ENCODE measurements at regions not wholly inside any gene's neighbourhood (a gene's known extent, or its start where the extent isn't known, plus 50 kb on each side); places are given as distances from the start of the nearest gene placed in this dataset.
"Not testable (repeated sequence)": the region's sequence is repeated elsewhere in the genome, so short reads cannot be mapped to it uniquely, and the experiment has no call there.

GRCh38 chr21:9361615-9362014, 1159.8 kb upstream of the TPTE start:
- H3K4me3 ChIP-seq (ENCODE audit: low read length); H3K36me3 ChIP-seq (ENCODE audit: insufficient read depth, low read length); CTCF ChIA-PET; H3K27ac ChIP-seq (ENCODE audit: low read depth, low read length); H3K36me3 Mint-ChIP-seq; H3K4me1 Mint-ChIP-seq; DNase-seq; H3K9me3 Mint-ChIP-seq; POLR2A ChIA-PET; H3K27me3 Mint-ChIP-seq; H3K4me1 ChIP-seq (ENCODE audit: insufficient read depth, low read length); H3K27ac Mint-ChIP-seq; H3K27me3 ChIP-seq (ENCODE audit: insufficient read depth, low read length, poor library complexity, severe bottlenecking); H3K9me3 ChIP-seq (ENCODE audit: low read length); H3K4me3 Mint-ChIP-seq: not testable (repeated sequence)

DNA sequence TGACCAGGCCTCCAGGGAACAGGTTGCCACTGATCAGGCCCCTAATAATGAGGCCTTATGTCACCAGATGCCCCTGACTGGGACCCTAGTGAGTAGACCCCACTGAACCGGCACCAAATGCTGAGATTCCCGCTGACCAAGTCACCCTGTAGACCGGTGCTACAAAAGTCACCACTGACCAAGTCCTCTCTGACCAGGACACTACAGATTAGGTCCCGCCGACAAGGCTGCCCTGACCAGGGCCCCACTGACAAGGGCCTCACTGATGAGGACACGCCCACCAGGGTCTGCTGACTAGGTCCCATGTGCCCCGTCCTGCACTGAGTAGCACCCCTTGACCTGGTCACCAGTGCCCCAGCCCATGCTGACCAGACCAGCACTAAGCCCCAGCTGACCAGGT, 1159.1 kb upstream of the TPTE start:
- H3K4me3 ChIP-seq (ENCODE audit: low read length); H3K4me1 Mint-ChIP-seq; H3K36me3 Mint-ChIP-seq; H3K4me3 Mint-ChIP-seq; H3K27me3 Mint-ChIP-seq; H3K36me3 ChIP-seq (ENCODE audit: insufficient read depth, low read length); H3K9me3 ChIP-seq (ENCODE audit: low read length); H3K4me1 ChIP-seq (ENCODE audit: insufficient read depth, low read length); CTCF ChIA-PET; POLR2A ChIA-PET; H3K27me3 ChIP-seq (ENCODE audit: insufficient read depth, low read length, poor library complexity, severe bottlenecking); H3K27ac Mint-ChIP-seq; H3K27ac ChIP-seq (ENCODE audit: low read depth, low read length); H3K9me3 Mint-ChIP-seq: not testable (repeated sequence)
- DNase-seq = peak in 1 of 5 donors; percentile 37

DNA sequence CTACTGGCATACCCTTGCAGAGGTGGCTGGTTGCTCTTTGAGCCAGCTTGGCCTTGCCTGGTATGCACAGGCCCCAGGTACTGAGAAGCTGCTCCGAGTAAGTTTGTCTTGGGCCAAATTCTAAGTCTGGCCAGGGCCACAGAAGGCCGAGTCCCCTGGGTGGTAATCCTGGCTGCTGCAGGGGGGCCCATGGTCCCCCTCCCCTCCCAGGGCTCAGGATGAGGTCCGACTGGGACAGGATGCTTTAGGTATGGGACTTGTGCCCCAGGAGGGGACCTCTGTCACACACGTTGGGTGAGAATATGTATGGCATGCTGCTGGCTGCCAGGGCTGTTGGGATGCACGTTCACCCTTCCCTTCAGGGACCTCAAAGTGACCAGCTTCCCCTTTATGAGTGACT, 1155.6 kb upstream of the TPTE start:
- H3K27ac ChIP-seq (ENCODE audit: low read depth, low read length); H3K9me3 Mint-ChIP-seq; H3K27ac Mint-ChIP-seq; POLR2A ChIA-PET; H3K4me3 Mint-ChIP-seq; H3K36me3 Mint-ChIP-seq; H3K36me3 ChIP-seq (ENCODE audit: insufficient read depth, low read length); H3K27me3 ChIP-seq (ENCODE audit: insufficient read depth, low read length, poor library complexity, severe bottlenecking); CTCF ChIA-PET; H3K27me3 Mint-ChIP-seq; H3K4me1 ChIP-seq (ENCODE audit: insufficient read depth, low read length); H3K4me3 ChIP-seq (ENCODE audit: low read length); H3K4me1 Mint-ChIP-seq; H3K9me3 ChIP-seq (ENCODE audit: low read length); DNase-seq: not testable (repeated sequence)

GRCh38 chr21:9366578-9366977, 1154.8 kb upstream of the TPTE start:
- H3K27me3 Mint-ChIP-seq; H3K9me3 ChIP-seq (ENCODE audit: low read length); H3K27me3 ChIP-seq (ENCODE audit: insufficient read depth, low read length, poor library complexity, severe bottlenecking); H3K4me1 Mint-ChIP-seq; POLR2A ChIA-PET; CTCF ChIA-PET; H3K9me3 Mint-ChIP-seq; H3K36me3 Mint-ChIP-seq; H3K4me3 ChIP-seq (ENCODE audit: low read length); H3K36me3 ChIP-seq (ENCODE audit: insufficient read depth, low read length); H3K27ac ChIP-seq (ENCODE audit: low read depth, low read length); H3K4me3 Mint-ChIP-seq; DNase-seq; H3K27ac Mint-ChIP-seq; H3K4me1 ChIP-seq (ENCODE audit: insufficient read depth, low read length): not testable (repeated sequence)
